ENCODE measurements at regions not wholly inside any gene's neighbourhood (a gene's known extent, or its start where the extent isn't known, plus 50 kb on each side); places are given as distances from the start of the nearest gene placed in this dataset.

- TF ChIP-seq SPI1 (IDR thresholded peaks at IDR 0.05; ENCODE audit: low read depth, low read length) (no peak), POLR2A (IDR thresholded peaks at IDR 0.05; ENCODE audit: low read depth, low read length) (no peak)
These were observed 441.7 kb downstream of the TRIB2 start for GRCh38 chr2:13158466-13158865.
